Umbilical cord (tissue), 1 donor: ENCODE measurements at regions not wholly inside any gene's neighbourhood (a gene's known extent, or its start where the extent isn't known, plus 50 kb on each side); places are given as distances from the start of the nearest gene placed in this dataset.

Experiments used
- DNase-seq: peaks from one replicate; pipeline ENCODE4 v3.0.0-alpha.2; 2015; ENCODE audit warnings: low spot score

- DNase-seq = no peak
Measured at GRCh38 chr3:104610730-104611652, 755.7 kb upstream of the ALCAM start.

DNA sequence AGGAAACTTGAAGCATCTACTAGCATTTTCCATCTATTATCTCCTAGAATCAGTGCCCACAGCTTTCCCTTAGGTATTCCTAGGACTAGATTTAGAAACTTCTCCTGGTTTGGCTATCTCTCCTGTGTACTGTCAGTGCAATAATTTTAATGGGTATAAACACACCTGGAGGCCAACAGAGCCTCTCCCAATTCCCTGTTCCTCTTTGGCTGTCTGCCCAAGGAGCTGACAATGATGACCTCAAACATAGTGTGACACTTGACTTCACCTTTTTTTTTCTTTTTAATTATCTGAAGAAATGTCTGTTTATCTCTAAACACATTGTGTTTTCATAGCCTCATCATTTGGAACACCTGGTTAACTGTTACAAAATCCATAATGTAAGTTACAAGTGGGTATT, 754.5 kb upstream of the ALCAM start:
- DNase-seq = no peak

GRCh38 chr3:104614564-104614963, 752.1 kb upstream of the ALCAM start:
- DNase-seq = no peak

GRCh38 chr3:104628185-104628789, 738.4 kb upstream of the ALCAM start:
- DNase-seq = peak; percentile 33

DNA sequence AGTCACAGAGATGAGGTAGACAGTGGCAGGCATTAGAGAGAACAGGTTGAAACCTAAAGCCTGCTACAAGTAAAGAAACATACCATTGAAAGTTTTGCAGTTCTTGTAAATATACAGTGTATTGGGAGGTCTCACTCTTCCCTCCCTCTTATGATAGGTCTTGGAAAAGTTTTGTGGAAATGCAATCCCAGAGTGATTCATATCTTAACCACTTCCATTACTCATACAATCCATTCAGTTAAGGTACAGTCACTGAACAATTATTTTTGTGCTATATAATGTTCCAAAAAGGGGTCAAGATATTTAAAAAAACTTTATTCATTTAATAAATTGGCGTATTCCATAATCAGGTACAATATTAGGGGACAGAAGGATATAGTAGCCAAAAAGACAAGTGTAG, 737.7 kb upstream of the ALCAM start:
- DNase-seq = peak; percentile 15

DNA sequence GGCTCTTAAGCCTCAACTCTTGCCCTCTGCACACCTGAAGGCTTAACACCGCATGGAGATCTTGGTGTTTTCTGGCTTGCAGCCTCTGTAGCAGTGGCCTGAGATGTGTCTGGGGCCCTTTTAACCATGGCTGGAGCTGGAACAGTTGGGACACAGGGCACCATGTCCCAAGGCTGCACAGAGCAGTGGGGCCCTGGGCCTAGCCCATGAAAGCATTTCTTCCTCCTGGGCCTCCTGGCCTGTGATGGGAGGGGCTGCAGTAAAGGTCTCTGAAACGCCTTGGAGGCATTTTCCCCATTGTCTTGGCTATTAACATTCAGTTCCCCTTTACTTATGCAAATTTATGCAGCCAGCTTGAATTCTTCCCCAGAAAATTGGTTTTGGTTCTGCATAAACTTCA, 735.5 kb upstream of the ALCAM start:
- no peak for DNase-seq

GRCh38 chr3:104632521-104632920, 734.2 kb upstream of the ALCAM start:
- DNase-seq = no peak

DNA sequence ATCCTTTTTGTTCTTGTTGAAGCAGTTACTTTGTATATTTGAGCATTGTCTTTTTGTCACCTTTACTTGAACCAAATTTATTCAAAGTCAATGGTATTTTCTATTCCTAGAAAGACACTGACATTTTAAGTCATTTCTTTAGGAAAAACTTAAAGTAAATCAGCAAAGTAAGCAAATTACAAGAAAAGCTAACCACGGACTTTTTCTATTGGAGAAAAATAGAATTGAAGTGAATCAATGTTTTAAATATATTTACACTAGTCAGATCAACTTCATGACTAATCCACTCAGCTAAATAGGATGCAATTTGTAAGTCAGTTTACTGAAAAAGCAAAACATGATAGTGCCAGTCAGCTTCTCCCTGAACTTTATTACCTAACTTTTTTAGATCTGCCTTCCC, 733.8 kb upstream of the ALCAM start:
- no peak for DNase-seq

DNA sequence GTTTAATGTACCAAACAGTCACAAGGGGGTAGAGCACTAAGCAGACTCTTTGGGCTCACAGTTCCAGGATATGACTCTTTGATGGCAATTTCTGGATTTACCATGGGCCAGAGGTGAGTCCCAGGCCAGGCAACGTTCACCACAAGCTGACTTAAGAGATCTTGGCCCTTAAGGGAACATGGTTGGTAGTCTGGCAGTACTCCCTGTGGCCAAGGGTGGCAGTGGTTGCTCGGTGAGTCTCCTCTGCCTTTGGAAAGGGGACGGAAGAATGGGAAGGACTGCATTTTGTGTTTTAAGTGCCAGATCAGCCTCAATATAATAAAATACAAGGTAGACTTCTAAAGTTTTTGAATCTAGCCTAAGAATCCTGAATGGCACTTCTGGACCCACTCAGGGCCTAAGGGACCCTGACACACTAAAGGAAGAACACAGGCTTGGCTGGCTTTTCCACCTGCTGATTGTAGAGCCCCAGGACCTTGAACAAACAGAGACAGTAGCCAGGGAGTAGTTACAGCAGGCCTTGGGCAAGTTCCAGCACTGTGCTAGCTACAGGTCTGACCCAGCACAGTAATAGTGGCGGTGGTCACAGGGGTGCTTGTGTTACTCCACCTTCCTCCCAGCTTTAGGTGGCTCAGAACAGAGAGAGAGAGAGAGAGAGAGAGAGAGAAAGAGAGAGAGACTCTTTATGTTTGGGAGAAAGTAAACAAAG, 730.7 kb upstream of the ALCAM start:
- DNase-seq = no peak

- DNase-seq = no peak
Measured at GRCh38 chr3:104642827-104643226, 723.9 kb upstream of the ALCAM start.

DNA sequence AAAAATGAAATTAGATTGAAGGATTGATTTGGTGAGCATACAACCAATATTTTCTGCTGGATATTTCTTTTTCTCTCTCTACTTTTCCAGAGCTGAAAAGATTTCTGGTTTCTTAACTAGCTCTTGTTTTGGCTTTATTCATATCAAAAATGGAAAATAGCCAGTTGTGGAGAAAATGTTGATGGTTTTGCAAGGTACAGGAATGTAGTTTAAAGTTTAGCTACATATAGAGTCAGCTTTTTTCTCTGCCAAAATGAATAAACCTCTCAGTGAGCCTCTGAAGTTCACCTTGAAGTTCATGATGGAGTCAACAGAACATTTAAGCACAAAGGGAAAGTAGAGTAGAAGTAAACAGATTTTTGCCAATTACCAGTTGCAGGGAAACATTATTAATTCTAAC, 720.5 kb upstream of the ALCAM start:
- peak; percentile 40 for DNase-seq

DNA sequence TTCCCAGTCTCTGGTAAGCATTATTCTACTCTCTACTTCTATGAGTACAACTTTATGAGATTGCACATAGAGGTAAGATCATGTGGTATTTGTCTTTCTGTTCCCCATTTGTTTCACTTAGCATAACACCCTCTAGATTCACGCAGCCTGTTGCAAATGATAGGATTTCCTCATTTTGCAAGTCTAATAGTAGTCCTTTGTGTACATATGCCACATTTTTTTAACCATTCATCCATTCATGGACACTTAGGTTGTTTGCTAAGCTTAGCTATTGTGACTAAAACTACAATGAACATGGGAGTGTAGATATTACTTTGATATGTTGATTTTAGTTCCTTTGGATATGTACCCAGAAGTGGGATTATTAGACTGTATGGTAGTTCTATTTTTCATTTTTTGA, 717.9 kb upstream of the ALCAM start:
- DNase-seq = no peak

DNA sequence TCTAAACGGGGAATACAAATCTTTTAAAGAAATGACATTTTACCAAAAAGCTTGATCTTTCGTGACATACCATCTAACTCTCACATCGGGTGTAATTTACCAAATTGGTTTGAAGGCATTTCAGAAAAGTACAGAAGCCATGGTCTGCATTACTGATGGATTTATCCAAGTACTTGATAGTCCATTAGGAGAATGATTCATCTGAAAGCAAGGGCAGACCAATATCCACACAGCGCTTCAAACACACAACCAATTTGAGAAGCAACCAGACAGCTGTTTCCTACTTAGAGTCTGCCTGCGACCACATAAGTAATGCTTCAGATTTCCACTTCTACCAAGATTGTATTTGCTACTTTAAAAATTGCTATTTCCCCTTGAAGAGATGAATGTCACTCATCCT, 697.6 kb upstream of the ALCAM start:
- no peak for DNase-seq

- no peak for DNase-seq
Measured at GRCh38 chr3:104672331-104672730, 694.4 kb upstream of the ALCAM start.

DNA sequence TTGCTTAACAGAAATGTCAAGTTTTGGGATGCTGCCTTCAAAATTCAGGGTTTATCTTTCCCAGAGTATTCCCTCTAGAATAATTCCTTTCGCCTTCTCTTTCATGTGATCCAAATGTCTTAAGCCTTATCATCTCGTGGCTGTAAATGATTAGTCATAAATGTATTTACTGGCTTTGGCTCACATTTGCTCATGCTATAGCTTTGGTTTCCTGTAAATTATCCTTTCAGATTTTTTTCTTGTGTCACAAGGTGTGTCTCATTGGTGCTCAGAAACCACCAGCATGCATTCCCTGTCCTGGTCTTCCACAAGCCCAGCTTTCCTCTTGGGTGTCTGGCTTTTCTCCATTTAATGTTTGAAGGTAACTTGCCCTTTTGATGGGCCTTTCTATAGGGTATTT, 692.7 kb upstream of the ALCAM start:
- peak; percentile 48 for DNase-seq

GRCh38 chr3:104676241-104676640, 690.5 kb upstream of the ALCAM start:
- DNase-seq = no peak

DNA sequence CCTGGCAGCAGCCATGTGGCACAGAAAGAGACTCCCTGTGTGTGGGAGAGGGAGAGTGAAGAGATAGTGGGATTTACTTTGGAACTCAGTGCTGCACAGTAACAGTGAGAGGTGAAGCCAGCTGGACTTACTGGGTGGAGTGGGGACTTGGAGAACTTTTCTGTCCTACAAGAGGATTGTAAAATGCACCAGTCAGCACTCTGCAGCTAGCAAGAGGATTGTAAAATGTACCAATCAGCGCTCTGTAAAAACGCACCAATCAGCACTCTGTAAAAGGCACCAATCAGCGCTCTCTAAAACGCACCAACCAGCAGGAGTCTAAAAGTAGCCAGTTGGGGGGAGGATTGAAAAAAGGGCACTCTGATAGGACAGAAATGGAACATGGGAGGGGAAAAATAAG, 688.8 kb upstream of the ALCAM start:
- no peak for DNase-seq

DNA sequence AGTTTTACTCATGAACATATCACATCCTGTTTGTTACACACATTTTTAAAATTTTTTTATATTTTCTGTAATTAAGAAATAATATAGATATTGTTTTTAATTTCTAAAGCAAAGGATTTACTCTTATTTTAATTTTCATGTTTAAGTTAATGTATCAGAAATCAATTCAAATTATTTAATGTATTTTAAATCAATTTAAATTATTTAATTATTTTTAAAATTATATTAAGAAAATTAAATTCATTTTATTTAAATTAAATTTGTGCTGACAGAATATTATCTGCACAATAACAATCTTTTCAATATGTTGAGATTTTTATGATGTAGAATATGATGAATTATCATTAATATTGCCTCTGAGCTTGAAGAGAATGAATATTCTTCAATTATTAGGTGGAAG, 681.2 kb upstream of the ALCAM start:
- no peak for DNase-seq

- no peak for DNase-seq
Measured at GRCh38 chr3:104687362-104687761, 679.3 kb upstream of the ALCAM start.

DNA sequence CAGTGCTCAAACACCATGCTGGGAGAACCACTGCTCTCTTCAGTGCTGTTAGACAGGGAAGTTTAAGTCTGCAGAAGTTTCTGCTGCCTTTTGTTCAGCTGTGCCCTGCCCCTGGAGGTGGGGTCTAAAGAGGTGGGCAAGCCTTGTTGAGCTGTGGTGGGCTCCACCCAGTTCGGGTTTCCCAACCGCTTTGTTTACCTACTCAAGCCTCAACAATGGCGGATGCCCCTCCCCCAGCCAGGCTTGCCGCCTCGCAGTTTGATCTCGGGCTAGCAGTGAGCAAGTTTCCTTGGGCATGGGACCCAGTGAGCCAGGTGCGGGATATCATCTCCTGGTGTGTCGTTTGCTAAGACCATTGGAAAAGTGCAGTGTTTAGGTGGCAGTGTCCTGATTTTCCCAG, 670.2 kb upstream of the ALCAM start:
- no peak for DNase-seq

GRCh38 chr3:104711406-104711805, 655.3 kb upstream of the ALCAM start:
- no peak for DNase-seq

GRCh38 chr3:104715972-104716371, 650.7 kb upstream of the ALCAM start:
- DNase-seq = no peak

- peak; percentile 79 for DNase-seq
Measured at GRCh38 chr3:104717828-104718196, 648.9 kb upstream of the ALCAM start.
